Smooth muscle cell of the brain vasculature (primary cell): ENCODE measurements at regions not wholly inside any gene's neighbourhood (a gene's known extent, or its start where the extent isn't known, plus 50 kb on each side); places are given as distances from the start of the nearest gene placed in this dataset.

Source experiments
- DNase-seq: peaks from one replicate; pipeline ENCODE4 v3.0.0-alpha.2; 2012; ENCODE audit warnings: low read depth, low spot score

DNA sequence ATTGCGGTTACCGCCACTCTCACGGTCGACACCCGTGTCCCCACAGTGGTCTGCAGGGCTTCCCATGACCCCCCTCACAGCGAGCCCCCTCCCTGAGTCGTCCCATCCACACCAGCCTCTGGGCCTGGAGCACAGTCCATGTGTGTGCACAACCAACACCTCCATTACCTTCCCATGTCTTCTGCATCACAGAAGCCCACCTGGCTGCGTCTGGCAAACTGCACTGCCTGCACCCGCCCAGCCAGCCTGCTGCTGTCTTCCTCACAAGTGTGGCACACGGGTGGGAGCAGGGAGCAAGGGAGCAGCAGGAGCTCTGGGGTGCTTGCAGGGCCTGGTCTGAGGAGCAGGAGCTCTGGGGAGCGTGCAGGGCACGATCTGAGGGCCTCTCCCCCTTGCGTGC lies 415.3 kb upstream of the IRX4 start:
- no peak for DNase-seq

DNA sequence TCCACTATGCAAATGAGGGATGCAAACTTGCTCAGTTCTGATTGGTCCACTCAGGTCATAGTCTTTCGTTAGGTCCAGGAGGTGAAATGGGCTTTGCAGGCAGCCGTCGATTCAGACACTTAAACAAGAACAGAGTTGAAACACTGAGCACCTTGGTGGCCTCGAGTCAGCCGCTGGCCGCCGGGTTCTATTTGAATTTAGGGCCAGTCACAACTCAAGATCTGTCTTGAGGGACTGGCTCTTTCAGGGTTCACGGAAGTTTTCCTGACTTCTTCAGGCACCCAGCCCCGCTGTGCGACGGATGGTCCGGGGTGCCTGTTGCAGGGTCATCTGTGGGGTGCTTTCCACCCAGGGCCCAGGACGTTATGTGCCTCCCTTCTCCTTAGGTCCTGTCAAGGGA lies 412.8 kb upstream of the IRX4 start:
- DNase-seq, result no peak

DNA sequence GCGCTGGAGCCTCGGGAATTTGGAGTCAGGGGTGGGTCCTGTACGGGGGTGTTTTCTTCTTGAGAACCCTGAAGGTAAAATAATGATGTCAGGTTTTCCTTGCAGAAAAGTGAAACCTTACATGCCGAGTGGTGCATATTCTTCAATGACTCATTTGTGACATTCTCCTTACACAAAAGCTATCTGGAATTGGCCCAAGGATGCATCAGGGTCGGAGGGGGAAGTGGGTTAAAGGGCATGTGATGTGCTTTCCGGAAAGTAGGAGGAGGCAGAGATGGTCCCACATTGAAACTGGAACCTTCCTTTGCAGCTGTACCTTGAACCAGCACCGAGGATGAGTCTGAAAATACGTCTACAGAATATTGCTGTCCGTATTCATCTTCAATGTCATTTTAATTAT lies 411.2 kb upstream of the IRX4 start:
- no peak for DNase-seq

DNA sequence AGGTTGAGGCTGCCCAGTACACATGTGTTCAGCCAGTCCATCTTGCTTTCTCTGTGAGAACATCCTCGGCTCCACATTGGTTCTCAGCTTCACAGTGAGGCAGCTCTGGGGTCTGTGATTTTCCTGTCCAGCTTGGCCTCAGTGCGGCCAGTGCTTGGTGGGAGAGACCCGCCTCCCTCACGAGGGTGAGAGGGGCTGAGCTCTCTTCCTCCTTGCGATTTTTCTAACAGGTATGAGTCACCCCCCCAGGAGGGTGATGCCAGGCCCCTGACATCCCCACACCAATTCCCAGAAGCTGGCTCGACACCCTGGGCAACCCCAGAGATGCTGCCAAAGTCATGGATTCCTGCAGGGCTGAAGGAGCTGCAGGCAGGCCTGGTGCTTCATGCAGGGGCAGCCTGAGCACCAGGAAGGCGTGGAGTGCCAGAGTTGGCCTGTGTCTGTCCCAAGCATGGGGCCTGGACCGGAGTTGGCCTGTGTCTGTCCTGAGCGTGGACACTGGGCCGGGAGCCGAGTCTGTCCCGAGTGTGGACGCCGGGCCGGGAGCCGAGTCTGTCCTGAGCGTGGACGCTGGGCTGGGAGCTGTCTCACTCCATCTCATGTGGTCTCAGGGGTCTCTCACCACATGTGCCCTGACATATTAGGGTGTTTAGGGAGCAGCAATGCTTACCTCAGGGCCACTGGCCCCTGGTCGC lies 408.6 kb upstream of the IRX4 start:
- DNase-seq, result no peak

DNA sequence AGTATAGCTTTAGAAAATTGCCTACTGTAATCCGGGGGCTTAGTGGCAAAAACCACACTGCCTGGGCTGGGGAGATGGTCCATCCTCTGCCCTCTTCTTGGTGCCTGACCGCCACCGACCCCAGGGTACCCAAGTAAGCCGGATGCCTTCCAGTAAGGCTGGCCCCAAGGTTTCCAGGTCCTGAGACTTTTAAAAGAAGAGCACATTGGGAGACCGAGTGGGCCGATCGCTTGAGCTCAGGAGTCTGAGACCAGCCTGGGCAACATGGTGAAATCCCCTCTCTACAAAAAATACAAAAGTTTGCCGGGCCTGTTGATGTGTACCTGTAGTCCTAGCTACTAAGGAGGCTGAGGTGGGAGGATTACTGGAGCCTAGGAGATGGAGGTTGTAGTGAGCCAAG lies 406.7 kb upstream of the IRX4 start:
- DNase-seq, result no peak

DNA sequence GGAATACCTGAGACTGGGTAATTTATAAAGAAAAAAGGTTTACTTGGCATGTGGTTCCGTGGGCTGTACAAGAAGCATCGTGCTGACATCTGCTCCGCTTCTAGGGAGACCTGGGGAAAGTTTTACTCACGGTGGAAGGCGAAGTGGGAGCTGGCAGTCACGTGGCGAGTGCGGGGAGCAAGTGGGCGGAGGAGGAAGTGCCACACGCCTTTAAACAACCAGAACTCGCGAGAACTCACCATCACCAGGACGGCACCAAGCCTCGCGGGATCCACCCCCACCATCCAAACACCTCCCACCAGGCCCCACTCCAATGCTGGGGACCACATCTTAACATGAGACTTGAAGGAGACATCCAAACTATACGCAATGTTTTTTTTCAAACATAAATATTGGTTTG lies 406.2 kb upstream of the IRX4 start:
- no peak for DNase-seq

DNA sequence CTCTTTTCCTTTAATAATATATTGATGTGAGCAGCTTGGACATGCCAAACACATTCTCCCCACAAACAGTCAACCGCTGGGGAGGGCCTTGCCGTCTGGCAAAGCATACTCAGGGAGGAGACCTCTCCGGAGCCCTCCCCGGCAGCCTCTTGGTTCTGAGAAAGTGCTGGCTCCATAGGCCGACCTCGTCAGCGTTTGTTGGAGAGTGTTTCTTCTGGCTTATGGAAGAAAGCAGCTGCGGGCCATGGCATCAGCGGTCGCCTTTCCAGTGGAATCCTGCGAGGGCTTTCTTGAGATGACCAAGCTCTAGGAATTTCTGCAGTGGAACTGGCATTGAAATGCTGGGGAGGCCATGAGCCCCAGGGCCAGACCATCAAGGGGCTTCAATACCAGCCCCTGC lies 405.7 kb upstream of the IRX4 start:
- no peak for DNase-seq

DNA sequence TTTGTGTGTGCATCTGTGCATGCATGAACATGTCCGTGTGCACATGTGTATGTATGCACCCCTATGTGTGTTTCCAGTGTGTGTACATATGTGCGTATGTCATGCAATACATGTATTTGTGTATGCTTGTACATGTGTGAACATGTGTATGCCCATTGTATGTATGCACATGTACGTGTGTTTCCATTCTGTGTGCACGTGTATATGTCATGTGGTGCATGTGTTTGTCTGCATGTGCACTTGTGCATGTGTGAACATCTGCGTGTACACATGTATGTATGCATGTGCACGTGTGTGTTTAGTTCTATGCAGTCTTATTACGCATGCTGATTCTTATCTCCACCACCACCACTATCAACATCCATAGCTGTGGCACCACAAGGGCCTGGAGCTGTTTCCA lies 403.5 kb upstream of the IRX4 start:
- DNase-seq, result no peak

DNA sequence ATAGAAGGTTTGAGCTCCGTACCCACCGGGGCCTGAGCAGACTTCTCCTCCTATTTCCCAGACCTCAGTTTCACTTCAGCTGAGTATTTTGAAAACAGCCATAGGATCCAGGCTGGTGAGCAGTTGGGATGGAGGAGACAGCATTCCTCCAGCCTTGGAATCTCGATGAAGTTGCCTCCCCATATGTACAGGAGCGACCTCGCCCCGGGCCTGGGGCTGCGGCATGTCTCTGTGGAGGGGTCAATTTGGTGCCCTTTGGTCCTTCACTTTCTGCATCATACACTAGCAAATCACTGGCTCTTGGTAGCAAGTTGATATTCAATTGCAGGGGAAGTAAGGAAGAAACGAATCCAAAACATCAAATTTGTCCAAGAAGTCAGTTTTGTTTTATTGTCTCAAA lies 402.0 kb upstream of the IRX4 start:
- no peak for DNase-seq

DNA sequence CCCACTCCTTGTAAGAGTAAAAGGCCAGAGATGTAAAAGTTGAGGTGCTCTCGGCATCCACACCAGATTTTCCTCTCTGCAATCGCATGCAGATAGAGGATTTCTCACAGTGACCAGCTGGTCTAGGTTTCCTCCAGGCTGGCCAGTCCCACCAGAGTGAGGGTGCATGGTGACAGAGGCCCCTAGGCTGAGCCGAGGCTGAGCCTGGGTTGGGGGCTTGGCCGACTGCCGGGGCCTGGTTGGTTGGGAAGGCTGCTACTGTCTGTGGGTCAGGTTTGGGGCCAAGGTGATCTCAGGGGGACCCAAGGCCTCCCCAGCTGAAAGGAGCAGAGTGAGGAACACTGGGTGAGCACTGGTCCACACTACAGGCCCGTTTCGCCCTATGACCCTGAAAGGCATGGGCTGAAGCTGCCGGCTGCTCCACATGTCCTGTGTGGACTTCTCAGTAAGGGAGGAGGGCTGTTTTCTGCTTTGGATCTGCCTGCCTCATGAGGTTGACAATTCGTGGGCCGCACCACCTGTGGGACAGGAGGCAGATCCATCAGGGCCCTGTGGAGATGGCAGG lies 400.8 kb upstream of the IRX4 start:
- no peak for DNase-seq

DNA sequence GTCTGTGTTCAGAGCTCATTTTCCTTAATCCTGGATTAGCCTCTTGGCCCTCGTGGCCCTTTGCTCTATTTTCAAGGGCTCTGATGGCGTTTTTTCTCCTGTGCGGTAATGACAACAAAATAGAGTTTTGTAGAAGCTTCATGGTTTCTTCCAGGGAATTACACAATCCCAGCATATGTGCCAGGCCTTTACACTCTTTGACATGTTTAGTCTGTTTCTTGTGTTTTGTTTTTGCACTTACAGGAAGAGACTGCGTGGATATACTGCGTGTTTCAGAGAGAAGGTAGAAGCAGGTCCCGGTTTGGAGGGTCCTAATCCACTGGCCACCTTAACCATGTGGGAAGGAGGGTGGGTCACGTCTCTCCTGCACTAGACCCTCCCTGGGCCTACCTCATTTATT lies 400.2 kb upstream of the IRX4 start:
- DNase-seq, result no peak

DNA sequence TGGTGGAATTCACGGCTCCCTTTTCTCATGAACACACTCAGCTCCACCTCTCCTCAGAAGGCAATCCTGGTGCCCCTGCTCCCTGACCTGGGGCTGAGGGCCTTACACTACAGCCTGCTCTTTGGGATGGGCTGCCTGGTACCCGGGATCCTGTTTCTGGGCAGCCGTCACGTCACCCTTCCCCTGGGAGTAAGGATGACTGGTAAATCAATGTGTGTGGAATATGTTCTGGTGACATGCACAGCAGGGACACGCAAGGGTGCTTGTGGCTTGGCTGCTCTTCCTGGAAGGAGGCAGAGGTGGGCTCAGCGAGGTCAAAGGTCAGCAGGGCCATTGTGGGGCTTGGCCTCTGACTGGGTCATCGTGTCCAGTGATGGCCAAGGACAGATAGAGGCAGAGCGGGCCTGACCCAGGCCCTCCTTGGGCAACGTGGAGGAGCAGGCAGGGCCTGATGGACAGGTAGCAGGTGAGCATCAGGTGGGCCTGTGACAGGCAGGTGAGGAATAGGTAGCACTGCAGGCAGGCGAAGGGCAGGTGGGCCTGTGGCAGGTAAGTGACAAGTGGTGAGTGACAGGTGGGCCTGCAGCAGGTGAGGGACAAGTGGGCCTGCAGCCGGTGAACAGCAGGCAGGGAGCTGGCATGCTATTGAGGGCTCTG lies 399.4 kb upstream of the IRX4 start:
- DNase-seq, result no peak

DNA sequence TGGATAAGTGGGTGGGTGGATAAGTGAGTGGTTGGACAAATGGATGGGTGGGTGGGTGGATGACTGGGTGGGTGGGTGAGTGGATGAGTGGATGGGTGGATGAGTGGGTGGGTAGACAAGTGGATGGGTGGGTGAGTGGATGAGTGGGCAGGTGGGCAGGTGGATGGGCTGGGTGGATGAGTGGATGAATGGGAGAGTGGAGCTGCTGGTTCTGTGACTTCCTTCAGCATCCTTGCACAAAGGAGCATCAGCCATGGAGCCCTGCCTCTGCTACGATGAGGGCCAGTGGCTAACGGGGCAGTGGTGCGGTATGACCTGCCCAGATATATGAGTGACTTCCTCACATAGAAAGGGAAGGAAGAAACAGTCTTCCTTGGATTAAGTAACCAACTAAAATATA lies 398.7 kb upstream of the IRX4 start:
- no peak for DNase-seq

DNA sequence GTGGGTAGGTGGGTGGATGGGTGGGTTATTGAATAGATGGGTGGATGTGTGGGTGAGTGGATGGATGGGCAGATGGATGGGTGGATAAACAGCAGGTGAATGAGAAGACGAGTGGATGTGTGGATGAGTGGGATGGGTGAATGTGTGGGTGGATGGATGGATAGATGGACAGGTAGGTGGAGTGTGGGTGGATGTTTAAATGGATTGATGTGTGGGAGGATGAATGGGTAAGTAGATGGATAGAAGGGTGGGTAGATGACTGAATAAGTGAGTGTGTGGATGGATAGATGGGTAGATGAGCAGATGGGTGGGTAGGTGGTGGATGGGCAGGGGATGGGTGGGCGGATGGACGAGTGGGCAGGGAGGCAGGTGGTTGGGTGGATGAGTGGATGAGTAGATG lies 397.6 kb upstream of the IRX4 start:
- DNase-seq, result no peak

DNA sequence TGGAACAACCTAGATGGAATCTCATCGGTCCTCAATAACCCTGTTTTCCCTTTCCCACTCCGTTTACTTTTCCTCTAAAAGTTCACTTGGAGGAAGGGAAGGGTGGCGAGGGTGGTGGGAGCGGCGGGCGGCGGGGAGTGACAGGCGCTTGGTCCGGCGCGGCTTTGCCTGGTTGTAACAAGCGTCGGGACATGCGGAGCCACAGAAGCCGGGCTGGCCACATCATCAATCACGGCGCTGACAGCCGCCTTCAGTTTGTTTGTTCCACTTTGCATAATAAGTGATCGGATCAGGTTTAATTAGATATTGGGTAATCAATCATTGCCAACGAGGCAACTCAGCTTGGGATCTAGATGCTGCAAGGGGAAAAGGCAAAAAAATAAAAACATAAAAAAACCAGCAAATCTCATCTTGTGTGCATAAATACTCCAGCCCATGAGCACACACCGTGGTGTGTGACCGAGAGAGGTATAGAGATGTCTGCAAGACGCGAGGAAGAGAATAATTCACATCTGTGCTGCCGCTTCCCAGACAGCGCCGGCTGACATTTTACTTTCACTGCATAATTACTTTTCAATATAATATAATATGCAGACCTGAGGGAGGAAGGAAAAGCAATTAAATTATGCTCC lies 396.2 kb upstream of the IRX4 start:
- DNase-seq, result no peak

DNA sequence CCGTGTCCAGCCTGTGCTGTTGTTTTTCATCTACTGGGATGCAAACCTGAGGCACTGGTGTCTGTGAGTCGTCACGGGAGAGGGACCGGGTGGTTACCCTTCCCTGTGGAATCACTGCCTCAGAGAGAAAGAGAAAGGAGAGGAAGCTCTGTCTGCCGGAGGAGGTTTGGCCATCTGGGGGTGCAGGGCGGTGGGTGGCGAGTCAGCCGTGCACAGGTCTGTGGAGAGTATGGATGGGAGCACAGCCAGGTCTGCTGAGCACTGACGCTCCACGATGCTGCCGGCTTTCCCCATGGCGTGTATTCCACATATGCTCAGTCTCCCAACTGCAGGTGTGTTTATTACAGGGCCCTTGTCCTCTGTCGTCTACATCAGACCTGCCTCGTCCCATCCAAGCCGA lies 395.2 kb upstream of the IRX4 start:
- no peak for DNase-seq

DNA sequence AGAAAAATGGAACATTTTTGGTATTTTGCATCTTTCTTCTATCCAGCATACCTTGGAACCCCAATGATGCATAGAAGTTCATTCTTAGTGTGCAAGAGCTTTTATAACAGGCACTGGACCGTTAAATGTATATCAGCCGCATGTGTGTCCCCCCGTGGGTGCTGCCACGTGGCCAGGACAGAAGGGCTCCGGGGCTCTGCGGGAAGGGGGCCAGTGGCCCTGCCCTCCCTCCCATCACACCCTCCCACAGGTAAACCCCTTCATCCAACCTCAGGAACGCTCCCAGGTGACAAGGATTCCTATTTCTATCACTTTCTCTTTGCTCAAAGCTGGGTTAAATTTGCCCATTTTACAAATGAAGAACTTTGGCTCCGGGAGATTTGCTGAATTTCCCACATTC lies 393.4 kb upstream of the IRX4 start:
- no peak for DNase-seq

DNA sequence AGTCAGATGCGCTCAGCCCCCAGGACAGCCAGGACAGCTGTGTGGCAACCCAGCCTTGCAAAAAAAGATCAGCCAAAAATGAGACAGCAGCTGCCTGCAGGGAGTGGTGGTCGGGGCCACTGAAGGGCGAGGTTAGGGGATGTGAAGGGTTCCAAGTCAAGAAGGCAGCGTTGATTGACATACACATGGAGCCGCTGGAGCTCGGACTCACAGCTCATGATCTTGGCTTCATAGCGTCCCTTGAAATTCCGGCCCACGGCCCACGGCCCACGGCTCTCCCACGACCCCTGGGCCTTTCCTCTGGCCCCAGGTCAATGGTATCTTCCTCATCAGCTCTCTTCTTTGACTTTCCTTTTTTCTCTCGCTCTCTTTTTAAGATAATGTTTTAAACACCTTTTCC lies 390.0 kb upstream of the IRX4 start:
- no peak for DNase-seq

DNA sequence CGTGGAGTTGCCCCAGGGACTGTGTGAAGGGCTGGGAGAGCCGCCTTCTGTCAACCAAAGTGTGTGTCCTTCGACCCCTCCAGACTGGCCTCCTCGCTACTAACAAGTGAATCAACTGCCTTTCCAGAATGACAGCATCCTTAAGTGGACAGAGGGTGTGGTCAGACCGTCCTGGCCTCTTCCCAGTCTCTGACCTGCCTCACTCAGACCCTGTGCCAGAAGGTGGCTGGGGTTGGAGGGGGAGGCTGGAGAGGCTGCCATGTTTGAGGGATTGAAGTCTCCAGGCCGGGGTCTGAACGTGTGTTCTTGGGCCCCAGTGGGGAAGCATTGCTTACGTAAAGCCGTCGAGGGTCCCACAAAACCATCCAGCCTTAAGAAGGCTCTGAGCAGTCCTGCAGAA lies 389.3 kb upstream of the IRX4 start:
- no peak for DNase-seq

DNA sequence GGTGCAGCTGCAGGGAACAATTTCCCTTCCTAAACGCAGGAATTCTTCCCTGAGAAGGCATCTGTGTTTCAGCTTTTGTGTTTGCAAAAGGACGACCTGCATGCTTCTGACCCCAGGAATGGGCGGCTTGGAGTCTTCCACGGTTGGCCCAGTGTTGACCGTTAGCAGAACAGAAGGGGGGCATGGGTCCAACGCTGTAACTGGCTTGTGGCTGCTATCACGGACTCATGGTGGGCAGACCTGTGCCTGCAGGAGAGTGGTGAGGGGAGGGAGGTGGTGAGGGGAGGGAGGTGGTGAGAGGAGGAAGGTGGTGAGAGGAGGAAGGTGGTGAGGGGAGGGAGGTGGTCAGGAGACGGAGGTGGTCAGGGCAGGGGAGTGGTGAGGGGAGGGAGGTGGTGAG lies 388.6 kb upstream of the IRX4 start:
- DNase-seq, result no peak

DNA sequence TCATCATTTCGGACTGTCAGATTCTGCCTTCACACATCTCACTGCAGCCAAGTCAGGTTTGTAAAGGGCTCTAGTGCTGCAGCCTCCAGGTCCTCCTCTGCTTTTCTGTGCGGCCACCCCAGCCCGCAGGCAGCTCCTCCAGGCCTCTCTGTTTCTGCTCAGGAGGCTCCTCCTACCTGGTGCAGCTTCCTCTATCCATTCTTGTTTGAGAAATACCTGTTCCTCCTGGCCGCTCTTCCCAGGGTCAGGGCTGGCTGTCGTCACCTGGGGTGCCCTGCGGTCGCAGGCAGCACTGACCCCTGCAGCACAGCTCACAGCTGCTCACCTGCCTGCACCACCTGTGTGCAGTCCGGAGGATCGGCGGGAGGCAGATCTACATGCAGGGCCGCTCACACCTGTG lies 387.7 kb upstream of the IRX4 start:
- no peak for DNase-seq

DNA sequence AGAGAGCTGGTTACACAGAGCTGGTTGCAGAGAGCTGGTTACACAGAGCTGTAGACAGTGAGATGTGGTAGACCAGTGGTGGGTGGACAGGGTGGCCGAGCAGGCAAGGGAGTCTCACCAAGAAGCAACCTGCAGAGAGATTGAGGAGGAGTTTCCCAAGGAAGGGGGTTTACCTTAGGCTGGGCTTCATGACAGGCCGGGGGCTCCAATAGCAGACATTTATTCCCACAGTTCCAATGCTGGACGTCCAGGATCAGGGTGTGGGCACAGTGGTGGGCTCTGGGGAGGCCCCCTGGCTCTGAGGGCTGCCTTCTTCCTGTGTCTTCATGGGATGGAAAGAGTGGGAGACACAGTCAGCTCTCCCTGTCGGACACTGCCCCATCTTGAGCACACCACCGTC lies 386.9 kb upstream of the IRX4 start:
- DNase-seq, result no peak

DNA sequence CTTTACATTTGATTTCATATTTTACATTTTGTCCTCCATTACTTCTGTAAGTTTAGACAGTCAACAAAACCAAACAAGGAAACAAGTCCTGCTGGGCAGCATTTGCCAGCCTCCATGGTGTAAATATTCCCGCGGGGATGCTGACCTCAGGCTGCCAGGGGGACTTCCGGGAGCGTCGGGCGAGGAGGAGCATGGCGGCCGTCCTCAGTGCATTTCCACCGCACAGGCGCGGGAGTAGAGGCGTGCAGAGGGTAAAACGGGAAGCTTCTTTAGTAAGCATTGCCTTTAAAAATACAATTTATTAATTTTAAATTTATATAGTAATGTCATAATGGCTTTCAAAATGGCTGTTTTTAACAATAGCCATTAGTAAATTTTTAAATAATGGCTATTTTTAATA lies 385.3 kb upstream of the IRX4 start:
- no peak for DNase-seq
